Hepatocyte (in vitro differentiated cells): ENCODE measurements at regions not wholly inside any gene's neighbourhood (a gene's known extent, or its start where the extent isn't known, plus 50 kb on each side); places are given as distances from the start of the nearest gene placed in this dataset.

ENCODE experiments used
- DNase-seq: peaks from one replicate; pipeline ENCODE4 v3.0.0-alpha.2; 2016; ENCODE audit warnings: low spot score
- H2AFZ ChIP-seq: fragments of 200-600 bp; sonication (generic); 2 replicates; pipeline ENCODE4 v1.6.0; 2016; ENCODE audit warnings: antibody characterized with exemption, mild to moderate bottlenecking
- H3K27ac ChIP-seq: fragments of 200-600 bp; sonication (generic); 2 replicates; pipeline ENCODE4 v1.5.1; 2016; ENCODE audit warnings: mild to moderate bottlenecking
- H3K27me3 ChIP-seq: fragments of 200-600 bp; sonication (generic); 2 replicates; pipeline ENCODE4 v1.6.1; 2016
- H3K36me3 ChIP-seq: fragments of 200-600 bp; sonication (generic); replicated peaks from 2 replicates; pipeline ENCODE4 v1.5.1; 2016; ENCODE audit warnings: low read depth; ENCODE audit not compliant: insufficient read depth
- H3K4me1 ChIP-seq: fragments of 200-600 bp; sonication (generic); 2 replicates; pipeline ENCODE4 v1.5.1; 2016; ENCODE audit warnings: mild to moderate bottlenecking, moderate library complexity; ENCODE audit not compliant: insufficient read depth
- H3K4me2 ChIP-seq: fragments of 200-600 bp; sonication (generic); 2 replicates; pipeline ENCODE4 v1.6.0; 2016
- H3K4me3 ChIP-seq: fragments of 200-600 bp; sonication (generic); 2 replicates; pipeline ENCODE4 v1.5.1; 2016; ENCODE audit warnings: mild to moderate bottlenecking
- H3K79me2 ChIP-seq: fragments of 200-600 bp; sonication (generic); 2 replicates; pipeline ENCODE4 v1.6.0; 2017; ENCODE audit warnings: mild to moderate bottlenecking
- H3K9me2 ChIP-seq: fragments of 200-600 bp; sonication (generic); replicated peaks from 2 replicates; pipeline ENCODE4 v1.6.0; 2017; ENCODE audit warnings: mild to moderate bottlenecking; ENCODE audit not compliant: insufficient read depth
- H3K9me3 ChIP-seq: fragments of 200-600 bp; sonication (generic); 2 replicates; pipeline ENCODE4 v1.5.1; 2016; ENCODE audit warnings: low read depth, mild to moderate bottlenecking
- H4K20me1 ChIP-seq: fragments of 200-600 bp; sonication (generic); 2 replicates; pipeline ENCODE4 v1.6.0; 2016; ENCODE audit warnings: mild to moderate bottlenecking; ENCODE audit not compliant: insufficient read depth, poor library complexity, severe bottlenecking
- CTCF ChIP-seq: fragments of 200-600 bp; sonication (generic); IDR thresholded peaks from 2 replicates; pipeline ENCODE4 v1.5.1; 2016; ENCODE audit warnings: antibody characterized with exemption, mild to moderate bottlenecking; ENCODE audit not compliant: poor library complexity
- EZH2 ChIP-seq: fragments of 200-600 bp; sonication (generic); IDR thresholded peaks from 2 replicates; pipeline ENCODE4 v1.6.1; 2016; ENCODE audit warnings: antibody characterized with exemption, mild to moderate bottlenecking, borderline replicate concordance
- EZH2phosphoT487 ChIP-seq: fragments of 200-600 bp; sonication (generic); IDR thresholded peaks from one replicate; pipeline ENCODE4 v1.6.1; 2018; ENCODE audit warnings: antibody characterized with exemption, mild to moderate bottlenecking, low read depth, moderate library complexity; ENCODE audit not compliant: unreplicated experiment, severe bottlenecking
- WGBS: methylation state at CpG from one replicate; pipeline ENCODE4 v1.1.6; 2016; ENCODE audit warnings: low lambda C conversion rate; ENCODE audit errors: missing lambda C conversion rate; 5-methylcytosine and 5-hydroxymethylcytosine counted together

GRCh38 chr7:22601408-22601807 is 101.4 kb upstream of the STEAP1B start:
- no peaks in the 10 kb centered on the region for H3K9me3 ChIP-seq
- no peaks in the 10 kb centered on the region for H3K9me2 ChIP-seq
- no peaks in the 10 kb centered on the region for H3K4me1 ChIP-seq
- TF ChIP-seq CTCF (no peak), EZH2 (no peak), EZH2phosphoT487 (no peak)
- H3K27ac ChIP-seq = no peak overlapping the region
- no peaks in the 10 kb centered on the region for H3K36me3 ChIP-seq
- H2AFZ ChIP-seq = no peak overlapping the region
- H3K4me2 ChIP-seq = no peak overlapping the region
- DNase-seq = no peak
- no peaks in the 10 kb centered on the region for H4K20me1 ChIP-seq
- H3K4me3 ChIP-seq = no peak overlapping the region
- H3K79me2 ChIP-seq = no peaks in the 10 kb centered on the region
- H3K27me3 ChIP-seq = no peaks in the 10 kb centered on the region

GRCh38 chr7:22601003-22601402 is 101.0 kb upstream of the STEAP1B start:
- H4K20me1 ChIP-seq = no peaks in the 10 kb centered on the region
- H3K9me3 ChIP-seq = no peaks in the 10 kb centered on the region
- no peak overlapping the region for H3K4me2 ChIP-seq
- WGBS = 91% methylated on average over 5 of the region's 5 CpGs
- TF ChIP-seq EZH2phosphoT487 (no peak), EZH2 (no peak), CTCF (no peak)
- no peak for DNase-seq
- H3K4me3 ChIP-seq = no peak overlapping the region
- H3K27me3 ChIP-seq = no peaks in the 10 kb centered on the region
- H3K27ac ChIP-seq = no peak overlapping the region
- no peaks in the 10 kb centered on the region for H3K4me1 ChIP-seq
- no peaks in the 10 kb centered on the region for H3K36me3 ChIP-seq
- no peaks in the 10 kb centered on the region for H3K9me2 ChIP-seq
- H3K79me2 ChIP-seq = no peaks in the 10 kb centered on the region
- no peak overlapping the region for H2AFZ ChIP-seq

- TF ChIP-seq EZH2 (no peak), CTCF (no peak), EZH2phosphoT487 (no peak)
- Histone ChIP-seq H3K27me3 (no peaks in the 10 kb centered on the region), H3K9me3 (no peaks in the 10 kb centered on the region), H3K36me3 (no peaks in the 10 kb centered on the region), H3K4me1 (no peaks in the 10 kb centered on the region), H3K27ac (no peak overlapping the region), H3K4me3 (no peak overlapping the region), H3K9me2 (no peaks in the 10 kb centered on the region), H4K20me1 (no peaks in the 10 kb centered on the region), H3K79me2 (no peaks in the 10 kb centered on the region), H2AFZ (no peak overlapping the region), H3K4me2 (no peak overlapping the region)
- 63% methylated on average over 12 of the region's 12 CpGs for WGBS
- DNase-seq = no peak
These were observed 98.4 kb upstream of the STEAP1B start for GRCh38 chr7:22598318-22598920.

- 92% methylated on average over 3 of the region's 3 CpGs for WGBS
- DNase-seq = no peak
- Histone ChIP-seq H3K79me2 (no peaks in the 10 kb centered on the region), H3K4me2 (no peak overlapping the region), H3K36me3 (no peaks in the 10 kb centered on the region), H2AFZ (no peak overlapping the region), H3K4me1 (no peaks in the 10 kb centered on the region), H3K9me3 (no peaks in the 10 kb centered on the region), H3K27me3 (no peaks in the 10 kb centered on the region), H3K27ac (no peak overlapping the region), H3K4me3 (no peak overlapping the region), H4K20me1 (no peaks in the 10 kb centered on the region), H3K9me2 (no peaks in the 10 kb centered on the region)
- TF ChIP-seq CTCF (no peak), EZH2phosphoT487 (no peak), EZH2 (no peak)
These were observed 97.9 kb upstream of the STEAP1B start for GRCh38 chr7:22597844-22598243.
